Mammary epithelial cell (primary cell): ENCODE measurements at regions not wholly inside any gene's neighbourhood (a gene's known extent, or its start where the extent isn't known, plus 50 kb on each side); places are given as distances from the start of the nearest gene placed in this dataset.

ENCODE experiments used
- CTCF ChIP-seq, 2 donors: IDR thresholded peaks in 1 of 2; conservative IDR thresholded peaks in 1 of 2; 2 replicates each; pipeline ENCODE4 v1.5.1; 2011 to 2012; ENCODE audit warnings: inconsistent platforms in 2 of 2, low read length in 2 of 2, mild to moderate bottlenecking in 2 of 2, control low read depth in 1 of 2, low read depth in 1 of 2; ENCODE audit not compliant: insufficient read depth in 1 of 2; ENCODE audit errors: extremely low read depth in 1 of 2
- EZH2 ChIP-seq: IDR thresholded peaks from 2 replicates; pipeline ENCODE4 v1.6.1; 2012; ENCODE audit warnings: low read length, inconsistent platforms, borderline replicate concordance

GRCh38 chr13:49855930-49856329, 63.4 kb upstream of the KPNA3 start:
- TF ChIP-seq CTCF (conservative IDR thresholded peaks at IDR 0.05 in 1 of 2, IDR thresholded peaks at IDR 0.05 in 1 of 2; ENCODE audit: extremely low read depth in 1 of 2, insufficient read depth in 1 of 2, low read depth in 1 of 2, low read length in 2 of 2) (no peak), EZH2 (no peak)
